IPS DF 4.7 (cell line): ENCODE measurements at regions not wholly inside any gene's neighbourhood (a gene's known extent, or its start where the extent isn't known, plus 50 kb on each side); places are given as distances from the start of the nearest gene placed in this dataset.

Experiments
- DNase-seq: peaks from one replicate; pipeline ENCODE4 v3.0.0-alpha.2; 2013; ENCODE audit warnings: low spot score; ENCODE audit errors: extremely low read depth

GRCh38 chr9:120137186-120137840, 442.7 kb downstream of the CDK5RAP2 start:
- no peak for DNase-seq

GRCh38 chr9:120136696-120137095, 443.3 kb downstream of the CDK5RAP2 start:
- no peak for DNase-seq

- DNase-seq, result no peak
These were observed 462.9 kb downstream of the CDK5RAP2 start for GRCh38 chr9:120117081-120117480.

- DNase-seq, result no peak
These were observed 469.4 kb downstream of the CDK5RAP2 start for GRCh38 chr9:120110520-120110919.

GRCh38 chr9:120109242-120109641, 470.7 kb downstream of the CDK5RAP2 start:
- peak; percentile 28 for DNase-seq

GRCh38 chr9:120107138-120107537, 472.8 kb downstream of the CDK5RAP2 start:
- no peak for DNase-seq

GRCh38 chr9:120104771-120105170, 475.2 kb downstream of the CDK5RAP2 start:
- no peak for DNase-seq

GRCh38 chr9:120100595-120100994, 479.4 kb downstream of the CDK5RAP2 start:
- DNase-seq, result no peak

GRCh38 chr9:120099065-120099464, 480.9 kb downstream of the CDK5RAP2 start:
- no peak for DNase-seq

GRCh38 chr9:120098584-120098983, 481.4 kb downstream of the CDK5RAP2 start:
- DNase-seq, result no peak

GRCh38 chr9:120091206-120091605, 488.8 kb downstream of the CDK5RAP2 start:
- no peak for DNase-seq

GRCh38 chr9:120080849-120081248, 499.1 kb downstream of the CDK5RAP2 start:
- no peak for DNase-seq

- no peak for DNase-seq
These were observed 501.9 kb downstream of the CDK5RAP2 start for GRCh38 chr9:120078112-120078511.

- DNase-seq, result no peak
These were observed 508.2 kb downstream of the CDK5RAP2 start for GRCh38 chr9:120071760-120072159.

- no peak for DNase-seq
These were observed 513.7 kb downstream of the CDK5RAP2 start for GRCh38 chr9:120066315-120066714.

- no peak for DNase-seq
These were observed 514.8 kb downstream of the CDK5RAP2 start for GRCh38 chr9:120065151-120065550.

GRCh38 chr9:120045011-120045410, 535.0 kb downstream of the CDK5RAP2 start:
- no peak for DNase-seq

- no peak for DNase-seq
These were observed 536.5 kb downstream of the CDK5RAP2 start for GRCh38 chr9:120043448-120043847.

- DNase-seq, result no peak
These were observed 539.1 kb downstream of the CDK5RAP2 start for GRCh38 chr9:120040896-120041295.

- DNase-seq, result no peak
These were observed 541.6 kb downstream of the CDK5RAP2 start for GRCh38 chr9:120038342-120038741.

GRCh38 chr9:120032639-120033038, 547.3 kb downstream of the CDK5RAP2 start:
- no peak for DNase-seq

- no peak for DNase-seq
These were observed 549.1 kb downstream of the CDK5RAP2 start for GRCh38 chr9:120030847-120031246.

- no peak for DNase-seq
These were observed 561.4 kb downstream of the CDK5RAP2 start for GRCh38 chr9:120018550-120018949.

GRCh38 chr9:120018037-120018436, 561.9 kb downstream of the CDK5RAP2 start:
- no peak for DNase-seq
